NCI-H82 (cell line): ENCODE measurements at regions not wholly inside any gene's neighbourhood (a gene's known extent, or its start where the extent isn't known, plus 50 kb on each side); places are given as distances from the start of the nearest gene placed in this dataset.
A peak's percentile ranks its signal among the peaks of the same experiment; 100 is the strongest.

ENCODE experiments used
- DNase-seq: peaks from one replicate; lab custom pipeline; 2025; lab: John Stamatoyannopoulos, UW

DNA sequence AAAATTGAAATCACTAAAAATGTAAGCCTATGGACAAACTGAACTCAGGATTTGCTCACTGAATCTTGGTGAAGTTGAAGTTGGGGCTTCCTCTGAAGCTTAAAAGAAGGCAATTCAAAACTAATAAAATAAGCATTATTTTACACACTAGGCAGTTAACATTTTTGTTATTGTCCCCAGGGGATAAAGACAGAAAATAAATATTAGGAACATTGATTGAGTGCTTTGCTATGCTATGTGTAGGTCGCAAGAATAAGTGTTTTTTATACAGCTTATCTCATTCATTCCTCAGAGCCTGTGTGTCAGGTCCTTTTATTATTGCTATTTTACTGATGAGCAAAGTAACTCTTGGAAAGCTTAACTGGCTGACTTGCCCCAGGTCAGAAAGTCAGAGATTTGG, 82.2 kb downstream of the ZNF608 start:
- DNase-seq: no peak

DNA sequence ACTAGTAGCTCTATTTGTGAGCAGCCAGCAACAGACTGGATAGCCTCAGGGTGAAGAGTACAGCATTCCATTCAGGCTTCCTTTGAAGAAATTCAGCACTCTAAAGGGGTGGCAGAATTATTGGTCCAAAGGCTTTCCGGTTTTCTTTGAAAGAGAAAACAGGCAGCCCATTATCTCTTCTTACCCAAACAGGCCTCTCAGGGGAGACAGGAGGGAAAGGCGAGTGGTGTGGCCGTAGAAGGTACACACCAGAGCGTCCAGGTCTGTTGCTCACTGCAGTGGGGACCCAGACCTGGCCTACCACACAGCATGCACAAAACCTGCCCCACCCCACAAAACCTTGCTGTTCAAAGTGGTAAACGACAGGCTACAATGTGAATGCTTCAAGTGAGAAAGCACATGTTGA, 83.3 kb downstream of the ZNF608 start:
- no peak for DNase-seq

DNA sequence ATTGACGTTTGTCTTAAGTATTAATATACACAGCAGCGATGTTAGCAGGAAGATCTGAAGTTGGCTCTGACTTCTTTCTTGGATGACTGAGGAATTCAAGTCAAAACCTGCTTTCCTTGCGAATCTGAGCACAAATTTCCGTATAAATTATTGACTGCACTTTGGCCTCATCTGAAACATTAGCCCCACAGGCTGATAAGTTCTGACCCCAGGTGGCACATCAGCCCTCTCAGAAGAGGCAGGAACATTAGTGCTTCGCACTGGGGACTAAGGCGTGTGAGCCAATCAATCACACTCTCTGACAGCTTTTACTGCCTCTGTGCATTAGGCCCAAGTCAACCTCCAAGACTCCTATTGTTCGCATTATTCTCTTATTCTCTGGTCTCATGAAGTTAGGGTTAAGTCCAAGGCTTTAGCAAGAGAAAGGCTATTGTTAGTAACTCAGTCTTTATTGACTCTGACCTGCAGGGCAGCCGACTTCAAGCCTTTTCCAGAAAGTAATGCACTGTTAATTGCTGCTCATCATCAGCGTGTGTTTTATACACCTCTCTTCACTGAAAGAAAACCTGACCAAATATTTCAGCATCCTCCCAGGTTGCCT, 84.2 kb downstream of the ZNF608 start:
- peak; percentile 92 for DNase-seq

DNA sequence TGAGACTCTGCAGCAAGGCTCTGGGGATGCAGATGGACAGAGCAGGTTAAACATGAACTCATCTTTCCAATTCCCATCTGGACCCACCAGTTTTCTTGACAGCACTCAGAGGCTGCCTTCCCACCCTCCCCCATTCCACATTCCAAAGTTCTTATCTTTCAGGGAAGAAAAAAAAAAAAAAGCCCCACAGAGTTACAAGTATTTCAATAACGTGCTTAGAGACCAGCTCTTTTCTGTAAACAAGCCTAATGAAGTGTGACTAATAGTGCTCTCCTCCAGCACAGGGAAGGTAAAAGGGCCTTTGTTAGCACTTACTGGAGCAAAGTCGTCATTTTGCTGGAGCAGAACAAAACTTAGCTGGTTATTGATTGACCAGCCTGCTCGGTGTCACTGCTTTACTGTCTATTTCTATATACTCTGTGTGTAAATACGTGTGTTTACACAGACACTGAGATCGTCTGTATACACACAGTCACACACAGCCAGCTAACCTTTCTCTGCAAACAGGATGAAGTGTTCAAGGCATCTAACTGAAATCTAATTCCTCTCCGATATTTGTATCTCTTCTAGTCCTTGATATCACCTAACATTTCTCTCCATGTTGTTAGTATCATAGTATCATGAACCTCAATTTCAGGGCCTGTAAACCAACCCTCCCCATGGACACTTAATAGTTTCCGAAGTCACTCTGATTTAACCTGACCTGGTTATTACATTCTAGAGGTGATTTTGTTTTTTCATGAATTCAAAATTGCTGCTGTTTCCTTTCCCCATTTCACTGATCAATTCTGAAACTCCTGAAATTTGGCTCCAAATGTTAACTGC, 84.9 kb downstream of the ZNF608 start:
- DNase-seq: peak; percentile 76

DNA sequence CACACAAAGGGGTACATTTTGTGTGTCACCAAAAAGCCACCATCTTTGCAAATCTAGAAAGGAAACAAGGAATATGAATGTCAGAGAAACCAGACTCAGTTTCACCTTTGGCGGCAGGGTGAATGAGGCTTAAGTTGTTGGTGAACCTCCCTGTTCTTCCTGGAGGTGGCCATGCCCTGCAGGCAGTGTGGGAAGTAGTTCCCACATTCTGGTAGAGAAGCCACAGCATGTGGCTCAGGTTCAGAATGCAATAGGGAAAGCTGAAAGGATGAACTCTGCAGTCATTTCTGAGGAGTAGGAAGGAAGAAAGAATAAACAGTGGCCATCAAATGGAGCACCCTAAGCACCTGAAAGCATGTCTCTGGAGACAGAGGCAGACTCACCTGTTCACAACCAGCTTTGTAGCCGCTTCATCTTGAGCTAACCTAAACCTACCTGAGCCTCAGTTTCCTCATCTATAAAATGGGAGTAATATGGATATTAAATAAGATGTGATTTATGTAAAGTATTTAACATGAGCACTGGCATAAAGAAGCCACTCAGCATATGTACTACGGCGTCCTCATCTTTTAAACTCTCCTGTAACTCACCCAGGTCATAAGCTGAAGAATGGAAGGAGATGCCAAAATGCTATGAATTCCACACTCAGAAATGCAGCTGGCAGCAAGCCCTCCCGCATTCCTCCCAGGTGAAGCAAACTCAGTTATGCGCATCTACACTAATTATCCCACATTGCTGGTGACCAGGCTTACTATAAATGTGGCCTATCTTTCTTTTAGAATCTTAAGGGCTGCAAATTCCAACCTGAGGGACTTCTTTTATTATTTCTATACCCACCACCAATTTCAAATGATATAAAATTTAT, 86.0 kb downstream of the ZNF608 start:
- no peak for DNase-seq

DNA sequence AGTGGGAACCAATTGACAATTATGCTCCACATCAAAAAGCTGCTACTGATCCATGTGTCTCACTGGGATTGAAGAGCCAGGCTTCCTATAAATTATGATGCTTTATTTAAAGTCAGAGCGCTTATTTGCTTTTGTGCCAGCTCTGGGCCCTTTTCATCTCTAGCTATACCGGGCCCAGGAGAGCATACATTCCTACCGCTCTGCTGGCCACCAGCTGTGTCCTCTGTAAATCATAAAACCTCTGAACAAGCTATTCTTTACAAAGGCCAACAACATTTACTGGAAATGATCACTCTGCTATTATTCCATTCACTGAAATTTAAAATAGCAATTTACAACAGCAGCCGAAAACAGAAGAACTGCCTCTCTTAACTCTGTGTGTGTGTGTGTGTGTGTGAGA, 86.6 kb downstream of the ZNF608 start:
- DNase-seq: no peak

DNA sequence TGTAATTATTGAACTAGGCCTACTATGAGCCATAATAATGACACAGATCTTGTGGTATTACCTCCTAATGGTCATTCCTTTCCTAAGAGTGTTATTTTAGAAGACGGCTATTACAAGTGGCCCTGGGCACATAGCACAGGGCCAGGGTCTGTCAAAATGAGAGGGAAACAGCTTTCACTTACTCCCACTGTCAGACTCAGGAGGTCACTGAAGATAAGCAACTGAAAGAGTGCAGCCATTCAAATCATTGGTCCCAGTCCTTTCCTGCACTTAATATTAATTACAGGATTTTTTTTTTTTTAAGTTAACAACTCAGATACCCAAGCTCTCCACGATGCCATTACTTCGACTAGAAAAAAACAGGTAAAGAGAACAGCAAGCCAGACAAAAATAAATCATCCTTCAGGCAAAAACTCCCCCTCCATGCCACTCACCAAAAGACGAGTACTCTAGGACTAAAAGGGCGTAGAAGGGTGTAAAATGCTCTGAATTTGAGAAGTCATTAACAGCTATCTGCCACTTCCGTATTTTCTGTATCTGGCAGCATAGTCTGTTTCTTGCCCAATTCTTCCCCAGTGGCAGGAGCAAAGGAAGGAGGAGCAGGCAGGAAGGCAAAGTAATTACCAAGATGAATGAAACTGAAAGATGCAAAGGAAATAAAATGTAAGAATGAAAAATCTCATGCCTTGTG, 87.4 kb downstream of the ZNF608 start:
- DNase-seq: no peak

DNA sequence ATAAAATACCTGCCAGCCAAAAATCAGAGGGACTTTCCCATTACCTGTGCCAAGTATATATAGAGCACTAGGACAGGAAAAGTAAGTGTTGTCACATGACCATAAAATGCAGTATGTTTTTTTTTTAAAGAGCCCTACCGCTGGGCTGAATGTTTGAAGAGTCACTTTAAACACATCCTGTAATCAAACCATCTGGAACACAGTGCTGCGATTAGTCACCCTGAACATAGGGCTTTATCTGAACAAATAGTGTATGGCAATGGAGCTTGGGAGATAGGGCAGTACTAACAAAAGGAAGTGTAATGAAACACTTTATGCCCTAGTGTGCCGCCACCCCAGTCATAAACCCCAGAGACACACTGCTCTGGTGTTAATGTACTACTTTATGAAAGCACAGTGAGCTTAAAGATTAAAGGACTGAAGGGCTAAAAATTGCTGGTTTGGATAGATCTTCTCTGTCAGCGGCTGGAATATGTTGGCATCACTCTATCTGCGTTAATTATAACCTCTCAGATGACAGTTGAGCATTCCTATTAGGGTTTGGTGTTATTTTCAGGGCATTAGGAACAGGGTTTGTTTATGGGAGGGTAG, 90.4 kb downstream of the ZNF608 start:
- peak; percentile 17 for DNase-seq

DNA sequence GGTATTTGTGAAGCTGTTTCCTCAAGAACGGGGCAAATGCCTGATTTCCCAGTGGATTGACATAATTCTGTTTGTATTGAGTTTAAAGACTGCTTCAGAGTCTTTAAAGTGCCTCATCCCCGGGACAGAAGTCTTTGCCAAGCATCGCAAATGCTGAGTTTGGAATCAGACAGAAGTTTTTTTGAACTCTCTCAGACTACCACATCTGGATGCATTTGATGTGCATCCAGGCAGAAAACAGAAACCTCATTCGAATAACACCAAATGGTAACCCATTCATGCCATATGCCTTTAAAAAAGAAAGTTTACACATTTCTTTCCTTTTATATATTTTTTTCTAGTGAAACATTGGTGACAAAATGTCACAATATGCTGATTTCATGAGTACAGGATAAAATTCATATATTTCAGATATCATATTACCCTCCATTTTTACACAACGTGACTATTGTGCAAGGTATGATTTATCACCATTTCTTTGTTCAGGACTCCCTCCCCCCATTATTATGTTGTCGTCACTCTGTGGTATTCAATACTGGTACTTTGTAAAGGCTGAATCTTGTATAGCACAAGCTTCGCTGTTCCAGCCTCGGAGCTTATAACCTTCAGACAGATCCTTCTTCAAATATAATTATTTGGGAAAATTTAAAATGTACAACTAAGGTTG, 91.1 kb downstream of the ZNF608 start:
- no peak for DNase-seq

DNA sequence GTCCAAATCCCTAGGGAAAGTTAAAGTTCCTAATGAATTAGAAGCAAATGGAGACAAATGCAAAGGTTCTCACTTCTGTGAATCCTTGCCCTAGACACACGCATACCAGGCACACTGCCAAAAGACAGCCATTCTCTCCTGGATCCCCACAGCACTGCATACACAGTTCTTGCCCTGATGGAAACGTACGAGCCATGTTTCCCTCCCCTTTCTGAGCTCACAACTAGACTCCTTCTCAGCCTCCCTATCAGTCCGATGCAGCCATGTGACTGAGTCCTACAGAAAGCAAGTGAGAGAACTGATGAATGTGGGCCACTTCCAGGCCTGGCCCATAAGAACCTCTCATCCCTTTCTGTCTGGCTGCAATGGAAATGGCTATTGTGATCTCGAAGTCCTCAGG, 92.0 kb downstream of the ZNF608 start:
- DNase-seq: no peak

DNA sequence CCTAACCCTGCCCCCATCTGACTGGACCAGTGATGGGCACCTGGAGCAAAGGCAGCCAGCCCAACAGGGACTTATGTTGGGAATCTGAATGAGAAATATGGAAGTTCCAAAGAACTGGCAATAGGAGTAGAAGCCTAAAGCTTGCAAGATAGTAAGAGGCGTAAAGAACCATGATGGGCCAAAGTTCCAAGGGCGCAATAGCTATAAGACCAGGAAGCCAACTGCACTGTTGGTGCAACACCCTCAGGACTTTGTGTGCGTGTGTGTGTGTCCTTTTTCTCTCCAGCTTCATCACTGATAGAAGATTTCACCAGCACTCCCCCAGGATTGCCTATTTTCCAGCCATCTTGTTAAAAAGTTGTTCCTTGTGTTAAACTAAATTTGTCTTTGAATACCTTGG, 92.8 kb downstream of the ZNF608 start:
- no peak for DNase-seq

DNA sequence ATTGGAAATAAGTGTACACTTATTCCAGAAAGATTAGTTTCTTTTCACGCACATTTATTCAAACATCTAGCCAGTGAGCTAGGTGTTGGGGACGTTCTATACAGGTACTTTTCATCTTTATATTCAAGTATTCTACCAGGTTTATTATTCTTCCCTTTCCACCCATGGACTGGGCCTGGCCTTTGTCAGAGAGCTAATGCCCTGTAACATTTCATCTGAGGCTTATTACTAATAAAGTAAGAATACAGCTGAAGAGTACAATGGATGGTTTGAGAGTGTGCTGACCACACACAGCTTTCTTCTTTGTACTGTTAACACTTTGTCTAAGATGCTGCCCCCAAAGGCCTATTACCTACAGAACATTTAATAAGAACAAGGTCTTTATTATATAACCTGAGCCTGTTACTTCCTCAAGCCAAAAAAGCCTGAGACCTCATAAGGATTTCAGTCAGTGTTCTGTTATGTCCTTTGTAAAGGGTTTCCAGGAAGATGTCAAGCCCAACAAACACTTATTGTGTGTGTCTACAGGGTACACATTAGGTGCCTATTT, 93.5 kb downstream of the ZNF608 start:
- no peak for DNase-seq

DNA sequence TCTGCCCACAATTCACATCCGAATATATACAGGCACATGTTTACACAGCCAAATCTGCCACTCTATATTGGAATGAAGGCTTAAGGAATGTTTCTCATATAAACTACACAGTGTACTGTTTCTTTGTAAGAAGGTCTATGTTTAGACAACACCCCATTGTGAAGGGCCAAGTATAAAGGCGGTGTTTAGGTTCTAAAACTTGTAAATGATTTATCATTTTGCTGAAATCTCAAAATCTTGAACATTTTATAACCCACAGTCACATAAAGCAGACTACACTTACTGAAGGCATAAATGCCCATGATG, 94.0 kb downstream of the ZNF608 start:
- DNase-seq: no peak

DNA sequence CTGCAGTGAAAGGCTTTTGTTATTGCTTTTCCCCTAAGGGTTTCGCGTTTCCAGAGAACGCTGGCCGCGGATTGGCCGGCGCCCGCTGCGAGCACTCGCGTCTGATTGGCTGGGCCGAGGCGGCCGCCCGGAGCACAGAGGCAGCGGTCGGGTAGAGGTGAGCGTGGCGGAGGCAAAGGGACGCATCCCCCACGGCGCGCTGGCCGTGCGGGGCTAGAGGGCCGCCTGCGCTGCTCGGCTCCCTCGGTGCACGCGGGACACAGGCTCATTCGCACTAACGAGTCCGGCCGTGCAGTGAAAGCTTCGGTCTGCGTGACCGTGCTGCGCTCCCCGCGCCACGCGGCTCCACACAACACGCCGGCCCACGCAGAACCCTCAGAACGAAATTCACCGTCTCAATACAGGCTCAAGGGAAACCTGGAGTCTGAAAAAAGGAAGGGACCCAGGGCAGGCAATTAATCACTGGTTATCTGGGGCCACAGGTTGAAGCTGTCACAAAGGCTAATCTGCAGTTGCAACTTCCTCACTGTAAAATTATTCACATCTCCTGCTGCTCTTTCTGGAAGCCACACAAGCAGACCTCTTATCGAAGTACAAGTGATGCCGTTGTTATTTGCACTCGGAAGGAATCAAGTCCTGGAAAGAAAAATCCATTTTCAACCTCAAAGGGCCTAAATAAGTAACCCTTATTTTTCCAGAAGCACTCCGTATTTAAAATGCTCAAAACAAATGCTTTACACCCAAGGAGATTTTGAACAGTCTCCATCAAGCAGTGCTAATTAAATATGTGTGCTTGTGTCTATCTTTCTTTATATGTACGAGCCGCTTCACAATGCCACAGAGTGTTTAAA, 94.6 kb downstream of the ZNF608 start:
- DNase-seq: peak; percentile 81

DNA sequence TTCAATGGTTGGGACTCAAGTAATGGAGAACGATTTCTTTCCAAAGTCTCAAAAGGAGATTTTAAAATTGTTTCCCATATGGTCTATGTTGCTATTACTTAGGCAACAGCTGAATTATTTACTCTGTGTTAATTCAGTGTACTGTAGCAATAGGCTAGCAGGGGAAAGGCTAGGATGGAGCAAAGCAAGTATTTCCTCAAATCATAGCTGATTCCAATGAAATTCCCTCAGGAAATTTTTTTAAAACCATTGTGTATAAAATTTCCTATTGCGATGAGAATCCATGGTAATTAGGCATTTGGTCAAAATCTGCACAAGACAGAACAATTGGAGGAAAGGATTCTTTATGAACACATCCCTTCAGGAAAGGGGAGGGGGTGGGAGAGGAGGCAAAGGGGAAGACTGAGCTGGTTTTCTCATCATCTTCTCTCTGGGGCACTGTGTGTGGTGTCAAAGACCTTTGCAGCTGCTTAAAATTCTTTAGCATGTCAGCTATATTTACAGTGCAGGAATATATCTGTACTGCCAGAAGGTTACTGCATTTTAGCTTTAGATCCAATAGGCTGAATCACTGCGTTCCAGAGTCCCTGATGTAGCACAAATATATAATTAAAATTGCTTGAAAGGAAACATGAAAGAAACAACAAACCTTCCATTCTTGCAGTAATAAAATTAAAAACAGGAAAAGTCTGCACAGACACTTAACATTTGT, 95.3 kb downstream of the ZNF608 start:
- peak; percentile 11 for DNase-seq

DNA sequence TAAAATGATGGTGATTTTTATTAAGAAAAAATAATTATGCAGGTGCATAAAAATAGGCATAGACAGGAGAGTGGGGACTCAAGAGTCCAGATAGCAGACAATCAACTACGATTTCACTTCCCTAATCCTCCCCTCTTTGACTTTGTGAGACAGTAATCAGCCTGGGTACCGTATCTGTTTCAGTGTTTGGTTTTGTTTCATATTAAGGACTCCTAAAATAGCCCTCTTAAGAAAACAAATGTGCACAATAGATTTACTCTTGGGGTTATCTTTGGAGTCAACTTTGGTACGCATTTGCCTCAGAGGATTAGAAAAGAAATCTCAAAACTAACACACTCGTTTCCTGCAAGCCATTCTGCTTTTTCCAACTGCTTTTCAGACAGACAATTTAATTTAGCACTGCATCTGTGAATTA, 96.3 kb downstream of the ZNF608 start:
- DNase-seq: peak; percentile 41

DNA sequence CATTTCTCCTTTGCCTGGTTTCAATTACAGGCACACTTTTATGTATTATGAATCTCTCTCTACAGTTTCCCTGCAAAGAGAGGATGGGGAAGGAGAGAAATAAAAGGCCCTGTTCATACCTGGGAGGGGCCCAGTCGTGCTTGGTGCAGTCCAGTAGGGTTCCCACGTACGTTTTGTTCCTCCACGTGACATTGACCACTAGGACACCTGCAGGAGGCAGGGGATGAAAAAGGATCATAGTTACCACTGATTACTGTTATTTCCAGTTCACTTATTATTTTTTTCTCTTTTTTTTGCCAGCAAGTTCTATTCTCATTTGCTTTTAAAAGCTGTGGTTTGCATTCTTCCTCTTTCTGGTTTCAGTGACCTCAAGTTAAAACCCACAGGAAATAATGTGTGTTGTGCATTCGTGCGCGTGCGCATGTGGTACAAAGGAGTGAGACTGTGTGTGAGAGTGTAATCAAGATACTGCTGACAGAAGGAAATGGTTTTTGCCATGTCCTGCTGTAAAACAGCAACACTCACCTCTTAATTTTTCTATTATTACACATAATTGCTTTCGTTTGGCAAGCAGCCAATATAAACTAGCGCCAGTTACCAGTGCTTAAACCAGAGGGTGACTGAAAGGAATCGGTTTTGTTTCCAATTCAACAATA, 96.8 kb downstream of the ZNF608 start:
- DNase-seq: peak; percentile 41

DNA sequence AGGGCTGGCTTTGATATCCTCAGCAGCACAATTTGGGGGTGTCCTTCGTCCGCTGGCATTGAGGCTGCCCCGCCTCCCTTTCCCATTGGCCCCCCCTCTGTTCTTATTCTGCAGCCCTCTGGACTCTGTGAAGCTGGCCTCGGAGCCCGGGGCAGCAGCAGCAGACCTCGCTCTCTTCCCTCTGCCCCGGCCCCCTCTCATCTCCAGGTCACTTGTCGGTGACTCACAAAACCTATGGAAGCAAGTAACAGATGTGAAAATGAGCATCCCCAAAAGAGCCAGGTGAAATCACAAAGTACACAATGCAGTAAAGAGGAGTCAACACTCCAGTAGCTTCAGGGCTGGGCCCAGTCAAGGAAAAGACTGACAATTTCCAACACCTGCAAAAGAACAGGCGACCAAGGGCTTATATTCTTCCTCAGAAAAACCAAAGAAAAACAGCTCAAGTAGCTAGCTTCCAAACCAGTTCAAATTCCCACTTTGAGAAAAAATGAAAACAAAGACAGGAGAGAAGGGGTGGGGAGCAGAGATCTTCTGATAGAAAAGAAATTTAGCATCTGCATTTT, 97.5 kb downstream of the ZNF608 start:
- DNase-seq: no peak

DNA sequence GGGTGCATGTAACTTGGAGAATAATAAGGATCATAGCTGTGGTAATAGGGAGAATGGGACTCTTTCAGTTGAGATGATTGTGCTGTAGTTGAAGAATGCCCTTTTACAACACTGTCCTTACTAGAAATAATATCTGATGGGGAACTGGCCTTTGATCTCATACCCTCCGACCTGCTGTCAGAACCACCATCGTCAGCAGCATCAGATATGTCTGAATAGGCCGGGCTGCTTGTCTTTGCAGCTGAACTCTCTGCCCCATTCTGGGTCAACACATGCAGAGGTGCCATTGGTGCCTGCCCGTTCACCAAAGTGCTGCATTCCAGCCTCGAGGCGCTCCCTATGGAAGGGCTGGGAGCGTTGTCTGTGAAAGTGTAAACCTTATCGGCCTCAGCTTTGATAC, 99.1 kb downstream of the ZNF608 start:
- DNase-seq: no peak
